Bronchial epithelial cell (primary cell): ENCODE measurements at regions not wholly inside any gene's neighbourhood (a gene's known extent, or its start where the extent isn't known, plus 50 kb on each side); places are given as distances from the start of the nearest gene placed in this dataset.

Experiments
- DNase-seq: peaks from one replicate; pipeline ENCODE4 v3.0.0-alpha.2; 2010; ENCODE audit warnings: low read depth
- FAIRE-seq: peaks from 2 replicates; lab custom pipeline; 2011; peaks lifted over from hg19 to GRCh38; lab: Jason Lieb, UNC
- H3K27me3 ChIP-seq: 2 replicates; pipeline ENCODE4 v1.5.1; 2011; ENCODE audit warnings: low read length; ENCODE audit not compliant: control insufficient read depth, insufficient read depth
- H3K36me3 ChIP-seq: 2 replicates; pipeline ENCODE4 v1.5.1; 2011; ENCODE audit warnings: low read length; ENCODE audit not compliant: control insufficient read depth, insufficient read depth
- H3K4me3 ChIP-seq: 2 replicates; pipeline ENCODE4 v1.5.1; 2011; ENCODE audit warnings: mild to moderate bottlenecking, low read depth, low read length, control low read depth
- CTCF ChIP-seq: IDR thresholded peaks from 2 replicates; pipeline ENCODE4 v1.5.1; 2011; ENCODE audit warnings: mild to moderate bottlenecking, moderate library complexity, low read length, control low read depth, inconsistent platforms; ENCODE audit not compliant: insufficient read depth, severe bottlenecking

- TF ChIP-seq CTCF, result no peak
- Histone ChIP-seq H3K4me3 (no peak overlapping the region), H3K27me3 (no peaks in the 10 kb centered on the region), H3K36me3 (no peaks in the 10 kb centered on the region)
- FAIRE-seq (no peak), DNase-seq (no peak)
These were observed 637.2 kb upstream of the MIR17HG start for GRCh38 chr13:90710164-90710759.

GRCh38 chr13:90713441-90714133 lies 633.9 kb upstream of the MIR17HG start:
- no peak for FAIRE-seq
- no peak for TF ChIP-seq CTCF

GRCh38 chr13:90715485-90715884 lies 632.0 kb upstream of the MIR17HG start:
- FAIRE-seq (no peak), DNase-seq (no peak)
- Histone ChIP-seq H3K36me3 (no peaks in the 10 kb centered on the region), H3K27me3 (no peaks in the 10 kb centered on the region), H3K4me3 (no peak overlapping the region)
- no peak for TF ChIP-seq CTCF

More at GRCh38 chr13:90713441-90714133, 633.9 kb upstream of the MIR17HG start:
- Histone ChIP-seq H3K36me3 (no peaks in the 10 kb centered on the region), H3K4me3 (no peak overlapping the region), H3K27me3 (no peaks in the 10 kb centered on the region)
- no peak for DNase-seq

- TF ChIP-seq CTCF, result no peak
- Histone ChIP-seq H3K27me3 (no peaks in the 10 kb centered on the region), H3K4me3 (no peak overlapping the region), H3K36me3 (no peaks in the 10 kb centered on the region)
- FAIRE-seq, result no peak
- peak; percentile 78 for DNase-seq
These were observed 630.0 kb upstream of the MIR17HG start for GRCh38 chr13:90717451-90717936.

- DNase-seq (no peak), FAIRE-seq (no peak)
- Histone ChIP-seq H3K27me3 (no peaks in the 10 kb centered on the region), H3K36me3 (no peaks in the 10 kb centered on the region), H3K4me3 (no peak overlapping the region)
- TF ChIP-seq CTCF, result no peak
These were observed 628.0 kb upstream of the MIR17HG start for GRCh38 chr13:90719461-90719860.
